ENCODE measurements at regions not wholly inside any gene's neighbourhood (a gene's known extent, or its start where the extent isn't known, plus 50 kb on each side); places are given as distances from the start of the nearest gene placed in this dataset.
A peak's percentile ranks its signal among the peaks of the same experiment; 100 is the strongest.

DNA sequence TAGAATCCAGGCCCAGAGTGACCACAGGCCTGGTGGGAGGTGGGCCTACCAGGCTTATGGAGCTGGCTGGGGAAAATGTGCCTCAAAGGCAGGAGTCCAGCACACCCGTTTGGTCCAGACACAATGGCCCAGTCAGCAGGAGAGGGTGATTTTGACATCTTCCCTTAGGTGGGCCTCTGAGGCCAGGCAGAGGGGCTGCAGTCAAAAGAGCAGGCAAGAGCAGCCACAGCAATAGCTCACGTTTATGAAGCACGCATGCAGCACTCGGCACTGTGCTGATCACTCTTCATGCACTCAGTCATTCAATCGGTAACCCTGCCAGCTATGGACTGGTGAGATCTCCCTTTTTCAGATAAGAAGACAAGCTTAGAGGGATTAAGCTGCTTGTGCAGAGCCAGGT lies 146.8 kb downstream of the LRIG2 start:
- no peak for DNase-seq

DNA sequence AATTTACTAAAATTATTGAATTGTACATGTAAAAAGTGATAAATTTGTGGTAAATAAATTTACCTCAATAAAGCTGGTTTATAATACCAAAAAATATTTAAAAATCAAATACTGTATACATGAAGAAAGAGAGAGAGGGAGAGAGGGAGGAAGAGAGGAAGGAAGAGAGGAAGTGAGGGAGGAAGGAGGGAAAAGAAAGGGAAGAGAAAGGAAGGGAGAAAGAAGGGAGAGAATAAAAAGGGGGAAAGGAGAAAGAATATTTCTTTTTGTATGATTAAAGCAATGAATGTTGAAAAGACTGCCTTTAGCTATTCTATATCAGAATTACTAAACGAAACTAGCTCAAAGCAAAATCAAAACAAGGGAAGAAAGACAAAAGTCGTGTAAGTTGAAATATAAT lies 150.0 kb downstream of the LRIG2 start:
- no peak for DNase-seq

DNA sequence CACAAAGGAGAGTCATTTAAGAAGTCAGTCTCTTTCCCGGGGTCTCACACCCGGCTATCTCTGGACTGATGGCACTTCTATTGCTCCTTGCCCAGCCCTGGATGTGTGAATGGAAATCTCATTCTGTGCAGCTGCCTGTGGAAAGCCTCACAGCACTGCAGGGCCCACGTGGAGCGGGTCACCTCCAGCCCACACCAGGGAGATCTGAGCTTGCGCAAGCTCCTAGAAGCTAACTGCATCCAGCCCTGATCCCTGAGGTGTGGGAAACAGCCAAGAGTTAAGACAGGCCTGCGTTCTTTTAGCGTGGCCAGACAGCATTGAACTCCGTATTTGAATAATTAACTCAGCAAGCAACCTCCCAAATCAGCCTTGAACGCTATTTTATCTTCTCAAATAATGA lies 150.5 kb downstream of the LRIG2 start:
- no peak for DNase-seq

DNA sequence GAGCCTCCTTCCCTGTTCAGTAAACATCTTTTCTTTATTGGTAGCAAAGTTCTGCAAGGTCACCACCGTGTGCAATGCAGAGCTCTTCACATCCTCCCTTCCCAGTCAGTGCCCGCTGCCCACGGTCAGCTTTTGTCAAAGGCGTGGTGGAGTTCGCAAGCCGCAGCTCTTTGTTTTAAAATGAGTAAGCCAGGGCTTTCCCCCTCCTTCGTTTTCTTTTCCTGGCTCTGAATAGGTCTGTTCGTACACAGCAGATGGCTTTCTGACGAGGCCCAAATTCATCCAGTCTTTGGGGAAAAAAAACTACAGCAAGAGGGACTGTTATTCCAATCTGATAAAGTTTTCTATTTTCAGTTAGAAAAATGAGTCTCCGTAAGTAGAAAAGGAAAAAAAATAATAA lies 153.2 kb downstream of the LRIG2 start:
- DNase-seq, result peak; percentile 35

DNA sequence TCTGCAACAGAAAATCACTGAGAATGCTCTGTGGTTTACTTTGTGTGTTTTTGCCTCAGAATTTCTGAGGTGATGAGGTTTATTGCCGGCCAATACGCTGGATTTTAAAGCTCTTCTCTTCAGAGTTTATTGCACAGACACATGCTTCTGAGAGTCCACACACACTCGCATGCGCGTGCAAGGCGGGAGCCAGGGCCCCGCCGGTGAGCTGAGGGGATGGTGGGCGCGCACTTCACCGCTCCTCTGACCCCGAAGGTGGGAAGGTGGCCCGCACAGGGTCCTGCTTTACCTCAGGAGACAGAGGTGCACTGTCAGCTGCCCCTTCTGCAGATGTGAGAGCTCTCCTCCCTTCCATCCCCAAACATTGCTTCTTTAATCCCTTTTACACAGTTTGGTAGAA lies 158.4 kb upstream of the MAGI3 start:
- no peak for DNase-seq

DNA sequence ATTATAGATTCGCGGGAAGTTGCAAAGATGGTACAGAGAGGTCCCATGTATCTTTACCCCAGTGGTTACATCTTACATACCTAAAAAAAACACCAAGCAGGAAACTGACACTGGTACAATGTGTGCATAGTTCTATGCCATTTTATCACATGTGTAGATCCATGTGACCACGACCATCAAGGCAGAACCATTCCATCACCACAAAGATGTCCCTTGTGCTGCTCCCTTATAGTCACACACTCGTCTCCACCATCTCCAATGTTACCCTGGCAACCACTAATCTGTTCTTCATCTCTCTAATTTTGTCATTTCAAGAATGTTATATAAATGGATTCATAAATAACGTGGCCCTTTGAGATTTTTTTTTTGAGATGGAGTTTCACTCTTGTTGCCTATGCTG lies 156.9 kb upstream of the MAGI3 start:
- DNase-seq, result no peak

DNA sequence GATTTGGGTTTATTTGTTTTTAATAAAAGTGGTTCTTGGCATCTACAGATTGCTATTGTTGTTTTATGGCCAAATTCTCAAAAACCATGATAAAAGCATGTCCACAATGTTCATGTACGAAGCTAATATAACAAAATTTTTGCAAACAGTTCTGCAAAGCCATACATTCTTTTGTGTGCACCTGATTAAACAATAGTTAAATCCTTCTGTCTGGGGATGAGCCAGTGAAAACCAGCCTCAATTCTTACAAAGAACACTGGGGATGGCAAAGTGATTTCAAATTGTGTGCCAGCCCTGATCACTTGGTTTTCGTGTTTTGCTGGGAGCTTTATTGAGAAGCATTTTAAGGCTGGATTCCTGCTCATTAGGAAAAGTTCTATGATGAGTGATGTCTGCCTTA lies 149.1 kb upstream of the MAGI3 start:
- DNase-seq, result no peak

DNA sequence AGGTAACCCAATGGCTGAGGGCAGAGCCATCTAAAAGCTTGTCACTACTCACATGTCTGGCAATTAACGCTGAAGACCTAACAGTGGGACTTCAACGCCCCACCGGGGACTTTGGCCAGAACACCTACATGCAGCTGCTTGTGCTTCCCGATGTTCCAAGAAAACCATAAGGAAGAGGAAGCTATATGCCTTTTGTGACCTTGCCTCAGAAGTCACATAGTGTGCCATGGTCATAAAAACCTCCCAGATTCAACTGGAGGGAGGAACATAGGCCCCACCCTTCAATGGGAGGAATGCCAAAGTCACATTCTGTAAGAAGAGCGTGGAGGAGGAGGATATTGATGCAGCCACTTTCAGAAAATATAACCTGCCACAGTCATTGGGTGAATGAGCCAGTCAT lies 147.8 kb upstream of the MAGI3 start:
- no peak for DNase-seq

DNA sequence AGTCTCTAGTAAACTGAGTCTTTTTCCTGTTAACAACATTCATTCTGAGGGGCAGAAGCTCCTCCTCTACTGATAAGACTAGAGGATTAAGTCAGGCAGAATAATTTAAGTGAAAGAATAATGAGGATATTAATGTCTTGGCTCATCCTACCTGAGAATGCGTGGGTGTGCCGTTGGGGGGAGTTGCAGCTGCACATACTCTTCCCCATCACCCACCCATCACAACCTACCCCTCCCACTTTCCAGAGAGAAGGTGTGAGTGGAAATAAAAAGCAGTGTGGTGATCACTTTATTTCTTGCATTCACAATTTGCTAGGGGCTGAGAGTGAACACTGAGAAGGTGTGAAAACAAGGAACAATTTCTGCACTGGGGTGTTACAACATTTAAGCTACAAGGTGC lies 146.8 kb upstream of the MAGI3 start:
- DNase-seq, result no peak

DNA sequence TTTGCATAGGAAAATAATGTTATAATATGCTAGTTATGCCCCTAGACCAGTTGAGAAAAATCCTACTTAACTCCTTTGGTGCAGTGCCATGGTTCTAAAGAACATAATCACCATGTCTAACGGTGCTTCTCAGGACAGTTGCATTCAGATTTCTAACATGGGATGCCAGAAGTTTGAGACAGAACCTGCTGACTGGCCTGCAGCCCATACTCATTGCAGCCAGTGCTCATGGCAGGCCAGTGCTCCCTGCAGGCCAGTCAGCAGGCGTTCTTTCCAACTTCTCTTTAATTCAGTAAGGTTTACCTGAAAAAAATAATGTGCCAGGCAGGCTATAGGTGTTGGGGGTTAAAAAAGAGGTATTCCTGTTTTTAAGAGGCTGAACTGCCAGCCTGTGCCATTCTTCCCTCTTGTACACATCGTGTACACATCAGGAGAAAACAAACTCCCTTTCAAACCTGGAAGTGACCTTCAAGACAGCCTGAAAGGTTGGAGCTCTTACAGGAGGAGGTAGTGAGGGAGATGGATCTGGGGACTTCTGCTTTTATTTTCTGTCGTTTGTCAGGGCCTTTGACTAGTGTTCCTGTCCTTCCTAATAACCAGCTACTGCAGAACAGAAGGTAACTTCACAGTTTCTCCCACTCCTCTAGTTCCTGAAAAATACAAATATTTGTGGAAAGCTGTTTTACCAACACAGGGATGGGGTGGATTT lies 146.0 kb upstream of the MAGI3 start:
- DNase-seq, result no peak

DNA sequence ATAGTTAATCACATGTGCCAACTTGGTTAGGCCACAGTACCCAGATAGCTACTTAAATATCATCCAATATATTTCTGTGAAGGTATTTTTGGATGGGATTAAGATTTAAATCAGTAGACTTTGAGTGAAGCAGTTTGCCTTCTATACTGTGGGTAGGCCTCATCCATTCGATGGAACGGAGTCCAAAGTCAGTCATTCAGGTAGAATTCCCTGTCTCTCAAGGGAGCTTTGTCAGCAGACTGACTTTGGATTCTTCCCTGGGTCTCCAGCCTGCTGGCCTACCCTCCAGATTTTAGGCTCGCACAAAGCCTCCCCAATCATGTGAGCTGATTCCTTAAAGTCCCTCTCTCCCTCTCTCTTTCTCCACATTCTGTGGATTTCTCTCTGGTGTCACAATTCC lies 145.1 kb upstream of the MAGI3 start:
- DNase-seq, result no peak

DNA sequence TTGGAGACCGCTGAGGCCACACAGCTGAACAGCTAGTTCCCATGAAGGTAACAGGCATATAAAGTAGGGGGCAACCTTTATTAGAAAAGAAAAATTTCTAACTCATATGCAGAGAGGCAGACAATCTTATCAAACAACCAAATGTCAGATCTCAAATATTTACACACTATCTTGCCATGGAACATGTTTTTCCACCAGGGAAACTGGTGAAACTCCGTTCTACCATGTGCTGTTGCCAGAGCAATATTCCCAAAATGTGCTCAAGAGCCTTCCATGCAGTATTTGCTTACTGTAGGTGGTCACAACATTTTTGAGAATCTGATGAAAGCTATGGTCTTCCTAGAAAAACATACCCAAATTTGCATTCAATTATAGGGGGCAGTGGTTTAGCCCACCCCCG lies 143.4 kb upstream of the MAGI3 start:
- no peak for DNase-seq

DNA sequence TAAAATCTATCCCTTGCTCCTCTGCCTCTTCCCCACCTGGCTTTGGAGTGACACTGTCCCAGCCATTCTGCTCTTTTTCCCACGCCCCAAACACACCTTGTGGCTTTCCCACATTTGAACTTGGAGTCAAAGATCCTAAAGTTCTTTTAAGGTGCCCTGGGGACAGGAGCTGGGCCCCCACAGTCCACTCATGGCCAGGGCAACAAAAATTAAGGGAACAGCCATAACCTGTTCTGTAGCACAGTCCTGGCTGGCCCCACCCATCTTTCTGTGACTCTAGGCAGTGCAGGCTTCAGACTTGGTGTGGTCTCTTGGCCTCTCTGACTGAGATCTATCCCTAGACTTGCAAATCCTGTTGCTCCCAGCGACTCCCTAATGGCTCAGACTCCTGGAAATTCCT lies 143.0 kb upstream of the MAGI3 start:
- DNase-seq, result no peak

DNA sequence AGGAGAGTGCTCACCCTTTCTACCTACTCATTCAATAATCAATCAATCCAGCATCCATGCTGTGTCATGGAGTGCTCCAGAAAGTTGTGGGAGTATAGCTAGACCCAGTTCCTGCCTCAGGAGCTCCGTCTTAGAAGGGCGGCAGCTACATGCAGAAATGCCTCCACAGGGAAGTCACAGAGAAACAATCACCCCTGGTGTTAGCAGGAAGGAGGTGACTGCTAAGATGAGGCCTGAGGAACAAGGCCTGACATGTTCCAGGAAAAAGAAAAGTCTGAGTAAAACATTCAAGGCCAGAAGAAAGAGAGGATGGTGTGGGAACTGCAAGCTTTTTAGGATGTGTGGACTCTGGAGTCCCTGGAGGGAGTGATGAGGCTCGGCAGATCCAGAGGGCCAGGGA lies 142.5 kb upstream of the MAGI3 start:
- no peak for DNase-seq

DNA sequence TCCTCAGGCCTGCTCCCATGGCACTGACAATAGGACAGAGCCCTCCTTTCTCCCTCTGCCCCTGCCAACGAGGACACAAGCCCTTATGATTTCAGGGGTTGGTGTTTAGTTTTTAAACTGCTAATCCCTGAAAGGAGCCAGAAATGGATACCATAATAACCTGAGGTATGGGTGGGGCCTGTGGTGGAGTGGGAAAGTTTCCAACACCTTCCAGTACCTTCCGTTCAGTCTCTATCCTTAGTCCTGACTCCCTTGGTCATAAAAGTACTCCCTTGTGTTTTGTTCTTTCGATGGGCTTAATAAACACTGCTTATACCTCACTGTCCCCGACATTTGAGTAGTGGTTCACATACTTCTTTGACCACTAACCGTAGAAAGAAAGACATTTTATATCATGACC lies 141.8 kb upstream of the MAGI3 start:
- DNase-seq, result no peak

DNA sequence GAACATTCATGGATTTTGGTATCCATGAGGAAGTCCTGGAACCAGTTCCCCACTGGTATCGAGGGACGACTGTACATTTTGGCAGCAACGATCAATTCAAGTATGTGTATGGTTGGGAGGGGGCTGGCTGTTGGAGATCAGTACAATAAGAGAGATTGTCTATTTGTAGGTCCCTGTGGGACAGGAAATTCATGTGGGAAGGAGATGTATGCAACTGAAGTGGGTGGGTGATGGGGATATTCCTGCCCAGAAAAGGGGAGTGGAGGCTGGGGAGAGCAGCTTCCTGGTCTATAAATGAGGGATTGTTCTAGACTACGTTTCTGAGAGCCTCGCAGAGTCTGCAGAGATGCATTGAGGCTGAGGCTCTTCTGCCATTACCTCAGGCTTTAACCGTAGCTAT lies 140.2 kb upstream of the MAGI3 start:
- DNase-seq, result no peak

DNA sequence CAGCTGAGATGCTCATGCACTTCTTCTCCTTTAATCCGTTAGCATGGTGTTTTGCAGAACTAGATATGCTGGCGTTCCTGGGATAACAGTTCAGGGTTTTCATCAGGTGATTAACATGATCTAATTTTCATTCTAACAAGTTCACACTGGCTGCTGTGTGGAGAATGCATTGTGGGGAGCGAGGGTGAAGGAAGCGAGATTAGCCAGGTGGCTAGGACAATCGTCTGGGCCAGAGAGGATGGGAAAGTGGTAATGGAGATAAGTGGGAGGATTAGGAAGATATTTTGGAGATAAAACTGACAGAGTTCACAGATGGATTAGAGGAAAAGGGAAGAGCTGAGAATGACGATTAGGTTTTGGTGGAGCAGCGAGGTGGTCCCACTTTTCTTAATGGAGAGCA lies 138.1 kb upstream of the MAGI3 start:
- no peak for DNase-seq

DNA sequence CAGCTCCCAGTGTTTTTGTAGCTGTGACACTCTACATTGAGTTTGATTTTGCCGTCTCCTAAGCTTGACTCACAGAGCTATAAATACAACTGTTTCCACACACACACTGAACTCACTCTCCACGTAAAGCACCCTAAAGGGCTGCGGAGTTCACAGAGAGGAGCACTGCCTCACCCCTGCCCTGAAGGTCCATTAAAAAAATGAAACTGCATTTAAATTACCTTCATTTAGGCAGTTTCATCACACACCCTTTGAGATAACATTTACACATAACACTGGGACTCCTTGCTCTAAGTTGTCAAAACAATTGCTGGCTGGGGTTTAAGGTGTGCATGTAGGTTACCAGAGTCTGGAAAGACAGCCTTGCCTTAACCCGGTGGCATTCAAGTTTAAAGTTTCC lies 137.1 kb upstream of the MAGI3 start:
- no peak for DNase-seq

DNA sequence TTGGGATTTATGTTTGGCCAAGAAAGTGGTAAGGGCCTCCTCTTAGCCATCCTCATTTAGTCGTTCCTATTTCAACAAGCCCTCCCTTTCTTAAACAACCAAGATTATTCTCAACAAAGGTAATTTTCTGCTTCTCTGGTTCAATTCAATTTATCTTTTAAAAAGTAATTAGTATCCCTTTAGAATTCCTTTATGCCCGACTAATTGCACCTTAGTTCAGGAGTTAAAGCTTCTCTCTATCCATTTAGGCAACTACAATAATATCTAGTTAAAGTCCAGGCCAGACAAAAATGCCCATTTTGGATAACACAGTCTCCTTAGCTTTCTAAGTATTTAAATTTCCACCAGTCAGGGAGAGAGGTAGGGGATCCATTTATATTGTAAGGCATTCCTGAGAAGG lies 136.7 kb upstream of the MAGI3 start:
- no peak for DNase-seq

DNA sequence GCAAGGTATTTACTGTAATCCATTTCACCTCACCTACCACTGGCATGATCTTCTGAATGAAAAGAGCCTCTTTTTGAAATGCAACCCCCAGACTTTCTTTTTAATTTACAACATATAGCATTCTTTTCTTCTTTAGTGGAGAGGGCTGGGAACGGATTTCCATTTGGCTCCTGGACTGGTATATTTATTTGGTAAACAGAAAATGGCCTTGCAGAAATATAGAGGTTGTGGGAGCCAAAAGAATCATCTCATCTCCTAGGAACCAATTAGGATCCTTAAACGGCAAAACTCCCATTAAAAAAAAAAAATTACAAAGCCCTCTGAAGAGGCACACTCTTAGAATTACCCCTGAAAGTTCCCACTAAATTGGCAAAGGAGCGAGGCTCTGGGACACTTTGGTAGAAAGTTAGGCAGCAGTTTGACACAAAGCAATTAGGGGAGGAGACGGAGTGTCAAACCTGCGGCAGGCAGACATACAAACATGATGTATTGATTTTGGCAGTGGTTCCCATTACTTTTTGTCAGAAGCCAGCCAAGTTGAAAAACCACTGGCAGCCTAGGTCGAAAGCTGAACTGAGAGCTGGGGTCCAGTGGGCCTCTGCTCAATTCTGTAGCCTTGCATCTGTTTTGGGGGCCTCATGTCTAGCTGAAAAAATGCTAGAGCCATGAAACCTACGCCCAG lies 135.1 kb upstream of the MAGI3 start:
- no peak for DNase-seq

DNA sequence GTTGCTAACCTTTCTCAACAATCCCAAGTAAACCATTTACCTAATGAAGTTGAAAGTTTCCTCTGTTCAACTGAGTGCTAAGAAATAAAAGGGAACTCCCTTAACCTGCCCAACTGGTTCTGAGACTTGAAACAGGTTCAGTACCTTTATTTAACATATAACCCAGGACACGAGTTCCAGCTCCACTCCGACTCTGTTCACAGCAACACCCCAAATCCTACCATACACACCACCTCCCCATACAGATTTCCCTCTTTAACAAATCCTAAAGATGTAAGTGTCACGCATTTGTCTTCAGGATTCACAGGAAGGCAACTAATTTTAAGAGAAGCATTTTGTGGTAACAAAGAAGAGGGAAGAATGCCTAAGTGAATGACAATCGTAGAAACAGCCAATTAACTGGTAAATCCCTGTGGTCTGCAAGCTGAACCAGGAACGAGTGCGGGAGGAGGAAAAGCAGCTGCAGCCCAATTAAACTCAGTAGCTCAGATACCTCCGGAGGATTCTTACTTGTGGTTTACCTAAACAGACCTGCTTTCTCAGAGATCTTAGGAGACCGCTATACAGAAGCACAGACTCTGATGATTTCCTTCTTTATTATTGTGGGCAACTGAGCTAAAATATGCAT lies 134.5 kb upstream of the MAGI3 start:
- DNase-seq, result no peak

DNA sequence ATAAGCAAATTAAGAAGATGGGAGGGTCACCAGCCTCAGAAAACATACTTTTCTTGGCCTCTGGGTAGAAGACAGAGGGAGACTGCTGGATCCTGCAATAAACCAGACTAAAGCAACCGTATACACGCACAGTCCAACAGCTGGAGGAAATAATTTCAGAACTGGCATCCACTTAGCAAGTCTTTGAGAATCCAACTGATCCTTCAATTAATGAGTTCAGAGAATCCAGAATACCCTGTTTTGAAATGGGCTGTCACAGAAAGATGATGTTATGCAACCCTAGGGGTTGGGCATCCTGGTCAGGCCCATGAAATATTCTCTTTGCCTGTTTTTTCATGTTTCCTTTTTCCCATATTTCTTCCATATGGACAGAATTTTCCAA lies 134.0 kb upstream of the MAGI3 start:
- no peak for DNase-seq

DNA sequence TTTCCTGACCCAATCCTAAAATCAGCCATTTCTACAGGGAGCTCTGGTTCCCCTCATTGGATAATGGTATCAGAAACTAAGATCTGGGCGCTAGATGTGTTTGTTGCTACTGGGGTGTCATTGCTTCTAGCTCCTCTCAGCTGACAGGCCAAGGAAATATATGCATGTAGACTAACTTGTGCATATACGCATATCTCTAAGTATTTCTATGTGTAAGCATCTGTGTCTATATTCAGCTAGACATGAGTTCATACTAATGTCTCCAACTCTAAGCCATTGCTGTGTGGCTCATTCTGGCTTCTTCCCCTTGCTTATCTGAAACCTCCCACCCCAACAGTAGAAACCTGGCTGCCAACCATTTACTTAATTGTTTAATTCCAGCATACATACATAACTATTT lies 130.3 kb upstream of the MAGI3 start:
- DNase-seq, result no peak

DNA sequence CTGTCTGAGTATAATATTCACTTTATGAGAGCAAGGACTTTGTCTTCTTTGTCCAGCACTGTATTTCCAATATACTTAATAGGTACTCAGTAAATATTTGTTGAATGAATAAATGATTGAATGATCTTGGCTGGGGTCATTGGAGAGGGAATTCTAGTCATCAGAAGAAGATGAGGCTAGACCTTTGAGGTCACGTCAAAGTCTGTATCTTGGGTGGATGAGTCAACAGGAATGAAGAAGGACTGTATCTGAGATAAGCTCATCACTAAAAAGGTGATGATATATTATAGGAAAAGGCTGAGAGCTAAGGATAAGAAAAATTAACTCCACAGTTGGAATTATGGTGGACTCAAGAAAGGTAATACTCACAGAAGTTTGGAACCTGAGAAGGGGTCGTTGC lies 125.1 kb upstream of the MAGI3 start:
- no peak for DNase-seq

DNA sequence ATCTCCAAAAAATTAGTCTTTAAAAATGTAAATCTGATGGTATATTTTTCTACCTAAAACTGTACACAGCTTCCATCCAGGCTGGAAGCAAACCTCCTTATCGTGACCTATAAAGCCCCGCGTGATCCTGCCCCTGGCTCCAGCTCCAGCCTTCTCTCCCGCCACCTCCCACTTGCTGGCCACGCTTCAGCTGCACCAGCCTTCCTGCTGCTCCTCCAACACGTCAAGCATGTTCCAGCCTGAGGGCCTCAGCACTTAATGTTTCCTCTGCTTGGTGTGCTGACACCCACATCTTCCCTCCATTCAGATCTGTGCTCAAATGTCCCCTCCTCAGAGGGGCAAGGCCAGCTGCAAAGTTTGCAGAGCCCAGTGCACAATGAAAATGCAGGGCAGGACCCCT lies 123.5 kb upstream of the MAGI3 start:
- no peak for DNase-seq

Measured in activated CD4-positive, alpha-beta T cell treated with anti-CD3 and anti-CD28 coated beads, Interleukin-2, amount 50 U/mL, for 16 hours (primary cell).